ENCODE measurements at regions not wholly inside any gene's neighbourhood (a gene's known extent, or its start where the extent isn't known, plus 50 kb on each side); places are given as distances from the start of the nearest gene placed in this dataset.
A peak's percentile ranks its signal among the peaks of the same experiment; 100 is the strongest.

DNA sequence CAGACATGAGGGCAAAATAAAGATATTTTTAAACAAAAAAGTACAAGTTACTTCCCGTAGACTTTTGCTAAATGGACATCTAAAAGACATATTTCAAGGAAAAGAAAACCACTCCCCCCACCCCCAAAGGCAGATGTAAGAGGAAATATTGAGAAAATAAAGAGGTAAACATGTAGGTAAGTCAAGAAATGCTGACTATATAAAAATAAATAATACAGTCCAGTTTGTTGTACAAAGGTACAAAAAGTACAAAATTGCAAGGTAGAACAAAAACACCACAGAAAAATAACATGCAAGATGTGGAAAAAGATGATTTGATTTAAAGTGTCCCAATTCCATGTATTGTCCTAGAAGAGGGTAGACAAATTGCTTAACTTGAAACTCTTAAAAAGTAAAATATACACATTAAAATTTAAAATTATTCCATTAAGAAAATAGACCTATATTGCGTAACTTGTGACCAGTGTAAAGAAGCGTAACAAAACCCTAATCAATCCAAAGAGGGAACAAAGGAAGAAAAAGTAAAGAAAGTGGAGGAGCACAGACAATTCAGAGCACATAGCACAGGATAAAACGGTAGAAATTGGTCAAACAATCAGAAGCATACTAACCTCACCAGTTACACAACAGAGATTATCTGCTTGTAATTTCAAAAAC, 58.4 kb upstream of the FAM216B start:
- TF ChIP-seq CTCF (conservative IDR thresholded peaks at IDR 0.05 in 1 of 2, IDR thresholded peaks at IDR 0.05 in 1 of 2; ENCODE audit: low read depth in 1 of 2, low read length in 2 of 2) (no peak), EZH2 (IDR thresholded peaks at IDR 0.05; ENCODE audit: low read length, missing control alignments) (no peak)
- no peak for DNase-seq (ENCODE audit: low read depth in 2 of 2)
- no peak overlapping the region for H3K4me3 ChIP-seq (replicated peaks in 1 of 4; ENCODE audit: control extremely low read depth in 1 of 4, insufficient read depth in 1 of 4, low read depth in 3 of 4, low read length in 4 of 4)

DNA sequence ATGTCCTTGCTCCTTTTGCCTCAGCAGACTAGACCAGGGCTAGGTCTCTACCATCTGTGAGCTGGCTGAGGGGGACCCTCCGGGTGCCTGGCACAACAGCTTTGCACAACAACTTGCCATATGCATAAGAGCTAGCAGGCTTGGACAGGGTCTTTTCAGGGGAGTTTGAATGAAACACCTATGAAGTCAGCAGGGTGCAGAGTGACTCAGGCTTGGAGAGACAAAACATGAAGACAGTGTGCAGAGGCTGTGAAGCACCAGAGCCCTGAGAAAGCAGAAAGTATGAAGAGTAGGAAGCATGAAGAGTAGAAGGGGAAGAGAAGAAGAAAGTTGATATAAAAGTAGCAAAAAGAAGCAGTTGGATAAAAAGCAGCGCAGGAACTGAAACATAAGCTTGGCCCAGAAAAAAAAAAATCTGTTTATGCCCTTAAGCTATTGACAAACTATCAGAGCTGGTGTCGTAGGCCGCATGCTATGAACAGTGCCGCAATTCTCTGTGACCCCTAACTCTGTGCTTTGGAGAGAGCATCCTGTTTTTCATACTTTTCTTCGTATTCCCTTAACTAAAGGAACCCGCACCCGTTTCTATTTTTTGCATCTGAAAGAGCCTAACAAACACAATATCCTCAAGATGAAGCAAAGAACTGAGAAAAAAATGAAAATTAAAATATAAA, 52.7 kb upstream of the FAM216B start:
- Histone ChIP-seq H3K9me3 (ENCODE audit: control insufficient read depth, insufficient read depth, low read depth, low read length) (no peaks in the 10 kb centered on the region), H3K36me3 (ENCODE audit: control insufficient read depth, insufficient read depth, low read length) (no peaks in the 10 kb centered on the region), H3K4me2 (ENCODE audit: extremely low read depth, insufficient read depth, low read length) (no peak overlapping the region), H3K4me1 (ENCODE audit: control insufficient read depth, extremely low read depth, insufficient read depth, low read length) (no peaks in the 10 kb centered on the region), H2AFZ (ENCODE audit: low read length) (no peak overlapping the region), H3K27me3 (ENCODE audit: control insufficient read depth, insufficient read depth, low read length) (no peaks in the 10 kb centered on the region), H4K20me1 (ENCODE audit: control insufficient read depth, extremely low read depth, insufficient read depth, low read length) (no peaks in the 10 kb centered on the region), H3K9ac (ENCODE audit: insufficient read depth, low read length) (no peak overlapping the region), H3K27ac (ENCODE audit: insufficient read depth, low read length) (no peak overlapping the region), H3K4me3 (replicated peaks in 1 of 4; ENCODE audit: control extremely low read depth in 1 of 4, insufficient read depth in 1 of 4, low read depth in 3 of 4, low read length in 4 of 4) (no peak overlapping the region), H3K79me2 (ENCODE audit: control insufficient read depth, insufficient read depth, low read length) (no peaks in the 10 kb centered on the region)
- DNase-seq (ENCODE audit: low read depth in 2 of 2): peak in 1 of 2 donors; percentile 44
- TF ChIP-seq EZH2 (IDR thresholded peaks at IDR 0.05; ENCODE audit: low read length, missing control alignments) (no peak), CTCF (conservative IDR thresholded peaks at IDR 0.05 in 1 of 2, IDR thresholded peaks at IDR 0.05 in 1 of 2; ENCODE audit: low read depth in 1 of 2, low read length in 2 of 2) (no peak)

More for the DNA sequence above, 58.4 kb upstream of the FAM216B start:
- Histone ChIP-seq H3K36me3 (ENCODE audit: control insufficient read depth, insufficient read depth, low read length) (no peaks in the 10 kb centered on the region), H3K4me1 (ENCODE audit: control insufficient read depth, extremely low read depth, insufficient read depth, low read length) (peaks cover 3% of the 10 kb centered on the region), H3K4me2 (ENCODE audit: extremely low read depth, insufficient read depth, low read length) (no peak overlapping the region), H3K9ac (ENCODE audit: insufficient read depth, low read length) (no peak overlapping the region), H2AFZ (ENCODE audit: low read length) (no peak overlapping the region), H4K20me1 (ENCODE audit: control insufficient read depth, extremely low read depth, insufficient read depth, low read length) (no peaks in the 10 kb centered on the region), H3K27me3 (ENCODE audit: control insufficient read depth, insufficient read depth, low read length) (no peaks in the 10 kb centered on the region), H3K9me3 (ENCODE audit: control insufficient read depth, insufficient read depth, low read depth, low read length) (no peaks in the 10 kb centered on the region), H3K79me2 (ENCODE audit: control insufficient read depth, insufficient read depth, low read length) (no peaks in the 10 kb centered on the region), H3K27ac (ENCODE audit: insufficient read depth, low read length) (no peak overlapping the region)

- Histone ChIP-seq H3K79me2 (ENCODE audit: control insufficient read depth, insufficient read depth, low read length) (no peaks in the 10 kb centered on the region), H3K9ac (ENCODE audit: insufficient read depth, low read length) (no peak overlapping the region), H3K36me3 (ENCODE audit: control insufficient read depth, insufficient read depth, low read length) (no peaks in the 10 kb centered on the region), H4K20me1 (ENCODE audit: control insufficient read depth, extremely low read depth, insufficient read depth, low read length) (no peaks in the 10 kb centered on the region), H2AFZ (ENCODE audit: low read length) (no peak overlapping the region), H3K27ac (ENCODE audit: insufficient read depth, low read length) (no peak overlapping the region), H3K4me1 (ENCODE audit: control insufficient read depth, extremely low read depth, insufficient read depth, low read length) (no peaks in the 10 kb centered on the region), H3K4me3 (replicated peaks in 1 of 4; ENCODE audit: control extremely low read depth in 1 of 4, insufficient read depth in 1 of 4, low read depth in 3 of 4, low read length in 4 of 4) (no peak overlapping the region), H3K4me2 (ENCODE audit: extremely low read depth, insufficient read depth, low read length) (no peak overlapping the region), H3K27me3 (ENCODE audit: control insufficient read depth, insufficient read depth, low read length) (no peaks in the 10 kb centered on the region), H3K9me3 (ENCODE audit: control insufficient read depth, insufficient read depth, low read depth, low read length) (no peaks in the 10 kb centered on the region)
- TF ChIP-seq CTCF (conservative IDR thresholded peaks at IDR 0.05 in 1 of 2, IDR thresholded peaks at IDR 0.05 in 1 of 2; ENCODE audit: low read depth in 1 of 2, low read length in 2 of 2) (no peak), EZH2 (IDR thresholded peaks at IDR 0.05; ENCODE audit: low read length, missing control alignments) (no peak)
- DNase-seq (ENCODE audit: low read depth in 2 of 2): no peak
Observed at GRCh38 chr13:42729857-42730402, 51.5 kb upstream of the FAM216B start.
